ENCODE measurements at regions not wholly inside any gene's neighbourhood (a gene's known extent, or its start where the extent isn't known, plus 50 kb on each side); places are given as distances from the start of the nearest gene placed in this dataset.

DNA sequence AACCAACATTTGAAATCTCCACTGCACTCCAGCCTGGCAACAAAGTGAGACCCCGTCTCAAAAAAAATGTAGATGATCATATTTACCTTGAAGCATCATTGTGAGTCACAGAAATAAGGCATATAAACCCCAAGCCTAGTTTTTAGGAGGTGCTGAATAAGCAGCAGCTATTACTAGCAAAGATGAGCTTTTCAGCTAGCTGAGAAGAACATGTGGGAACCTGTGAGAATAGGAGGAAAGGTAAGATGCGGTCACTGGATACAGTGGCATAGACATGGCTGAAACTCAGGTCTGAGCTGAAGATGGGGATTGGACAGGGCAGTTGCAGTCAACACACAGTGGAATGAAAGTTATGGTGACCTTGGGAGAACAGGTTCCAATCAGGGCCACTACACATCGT is 284.3 kb upstream of the IRAK1BP1 start:
- no peaks in the 10 kb centered on the region for H3K36me3 ChIP-seq (ENCODE audit: control insufficient read depth in 1 of 2, insufficient read depth in 2 of 2, low read length in 2 of 2)
- no peaks in the 10 kb centered on the region for H3K9me2 ChIP-seq (ENCODE audit: insufficient read depth)
- H3K79me2 ChIP-seq (ENCODE audit: insufficient read depth, low read length), result no peaks in the 10 kb centered on the region
- ChIA-PET POLR2A (no interaction called here), RAD21 (ENCODE audit: low non-redundant PET in 1 of 2, low total read pairs in 2 of 2, uncharacterized antibody in 2 of 2, unreplicated experiment in 2 of 2) (no interaction called here), CTCF (no interaction called here)
- intact Hi-C loops (cut with micrococcal nuclease), result no loop called here
- H3K4me1 ChIP-seq (ENCODE audit: control insufficient read depth in 1 of 2, insufficient read depth in 2 of 2, low read length in 2 of 2), result no peaks in the 10 kb centered on the region
- TF ChIP-seq ZFX (IDR thresholded peaks at IDR 0.05) (no peak), RAD21 (IDR thresholded peaks at IDR 0.05; ENCODE audit: low read depth) (no peak), SP1 (IDR thresholded peaks at IDR 0.05; ENCODE audit: low read depth) (no peak), MAX (IDR thresholded peaks at IDR 0.05) (no peak), ZNF274 (IDR thresholded peaks at IDR 0.05; ENCODE audit: low read depth, low read length) (no peak), YY1 (IDR thresholded peaks at IDR 0.05; ENCODE audit: extremely low read depth, insufficient replicate concordance, low read depth, low read length) (no peak), EGR1 (IDR thresholded peaks at IDR 0.05; ENCODE audit: low read depth) (no peak), SRF (IDR thresholded peaks at IDR 0.05; ENCODE audit: low read depth) (no peak), CBX3 (IDR thresholded peaks at IDR 0.05; ENCODE audit: low read depth) (no peak), CEBPB (IDR thresholded peaks at IDR 0.05; ENCODE audit: low read depth) (no peak), ATF3 (IDR thresholded peaks at IDR 0.05) (no peak), ELF1 (IDR thresholded peaks at IDR 0.05; ENCODE audit: borderline replicate concordance, low read depth) (no peak), EZH2 (IDR thresholded peaks at IDR 0.05) (no peak), POLR2AphosphoS5 (IDR thresholded peaks at IDR 0.05; ENCODE audit: low read depth, low read length) (no peak), POLR2A (IDR thresholded peaks at IDR 0.05; ENCODE audit: borderline replicate concordance, extremely low read depth, insufficient read depth, insufficient read length) (no peak), SIN3A (IDR thresholded peaks at IDR 0.05; ENCODE audit: low read depth) (no peak)
- TF ChIP-seq, protein P1, sequence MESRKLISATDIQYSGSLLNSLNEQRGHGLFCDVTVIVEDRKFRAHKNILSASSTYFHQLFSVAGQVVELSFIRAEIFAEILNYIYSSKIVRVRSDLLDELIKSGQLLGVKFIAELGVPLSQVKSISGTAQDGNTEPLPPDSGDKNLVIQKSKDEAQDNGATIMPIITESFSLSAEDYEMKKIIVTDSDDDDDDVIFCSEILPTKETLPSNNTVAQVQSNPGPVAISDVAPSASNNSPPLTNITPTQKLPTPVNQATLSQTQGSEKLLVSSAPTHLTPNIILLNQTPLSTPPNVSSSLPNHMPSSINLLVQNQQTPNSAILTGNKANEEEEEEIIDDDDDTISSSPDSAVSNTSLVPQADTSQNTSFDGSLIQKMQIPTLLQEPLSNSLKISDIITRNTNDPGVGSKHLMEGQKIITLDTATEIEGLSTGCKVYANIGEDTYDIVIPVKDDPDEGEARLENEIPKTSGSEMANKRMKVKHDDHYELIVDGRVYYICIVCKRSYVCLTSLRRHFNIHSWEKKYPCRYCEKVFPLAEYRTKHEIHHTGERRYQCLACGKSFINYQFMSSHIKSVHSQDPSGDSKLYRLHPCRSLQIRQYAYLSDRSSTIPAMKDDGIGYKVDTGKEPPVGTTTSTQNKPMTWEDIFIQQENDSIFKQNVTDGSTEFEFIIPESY (IDR thresholded peaks at IDR 0.05; ENCODE audit: extremely low read depth, insufficient replicate concordance, low read length), result no peak
- TF ChIP-seq, protein P2, sequence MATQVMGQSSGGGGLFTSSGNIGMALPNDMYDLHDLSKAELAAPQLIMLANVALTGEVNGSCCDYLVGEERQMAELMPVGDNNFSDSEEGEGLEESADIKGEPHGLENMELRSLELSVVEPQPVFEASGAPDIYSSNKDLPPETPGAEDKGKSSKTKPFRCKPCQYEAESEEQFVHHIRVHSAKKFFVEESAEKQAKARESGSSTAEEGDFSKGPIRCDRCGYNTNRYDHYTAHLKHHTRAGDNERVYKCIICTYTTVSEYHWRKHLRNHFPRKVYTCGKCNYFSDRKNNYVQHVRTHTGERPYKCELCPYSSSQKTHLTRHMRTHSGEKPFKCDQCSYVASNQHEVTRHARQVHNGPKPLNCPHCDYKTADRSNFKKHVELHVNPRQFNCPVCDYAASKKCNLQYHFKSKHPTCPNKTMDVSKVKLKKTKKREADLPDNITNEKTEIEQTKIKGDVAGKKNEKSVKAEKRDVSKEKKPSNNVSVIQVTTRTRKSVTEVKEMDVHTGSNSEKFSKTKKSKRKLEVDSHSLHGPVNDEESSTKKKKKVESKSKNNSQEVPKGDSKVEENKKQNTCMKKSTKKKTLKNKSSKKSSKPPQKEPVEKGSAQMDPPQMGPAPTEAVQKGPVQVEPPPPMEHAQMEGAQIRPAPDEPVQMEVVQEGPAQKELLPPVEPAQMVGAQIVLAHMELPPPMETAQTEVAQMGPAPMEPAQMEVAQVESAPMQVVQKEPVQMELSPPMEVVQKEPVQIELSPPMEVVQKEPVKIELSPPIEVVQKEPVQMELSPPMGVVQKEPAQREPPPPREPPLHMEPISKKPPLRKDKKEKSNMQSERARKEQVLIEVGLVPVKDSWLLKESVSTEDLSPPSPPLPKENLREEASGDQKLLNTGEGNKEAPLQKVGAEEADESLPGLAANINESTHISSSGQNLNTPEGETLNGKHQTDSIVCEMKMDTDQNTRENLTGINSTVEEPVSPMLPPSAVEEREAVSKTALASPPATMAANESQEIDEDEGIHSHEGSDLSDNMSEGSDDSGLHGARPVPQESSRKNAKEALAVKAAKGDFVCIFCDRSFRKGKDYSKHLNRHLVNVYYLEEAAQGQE (IDR thresholded peaks at IDR 0.05; ENCODE audit: low read depth), result no peak
- H3K9ac ChIP-seq (ENCODE audit: low read length), result no peak overlapping the region
- no peaks in the 10 kb centered on the region for H3K9me3 ChIP-seq (ENCODE audit: control insufficient read depth in 1 of 2, insufficient read depth in 1 of 2, low read depth in 1 of 2, low read length in 2 of 2)
- no peak overlapping the region for H3K4me2 ChIP-seq (ENCODE audit: low read length)
- H3K4me3 ChIP-seq (replicated peaks in 1 of 2; ENCODE audit: low read depth in 1 of 2, low read length in 2 of 2), result no peak overlapping the region
- no peaks in the 10 kb centered on the region for H4K20me1 ChIP-seq (ENCODE audit: insufficient read depth)
- no peaks in the 10 kb centered on the region for H3K27me3 ChIP-seq (ENCODE audit: insufficient read depth, low read length)
- ATAC-seq (no peak), DNase-seq (ENCODE audit: low read depth, low spot score) (no peak)
- H2AFZ ChIP-seq (ENCODE audit: low read depth, low read length, poor library complexity, severe bottlenecking), result no peak overlapping the region
- BruUV-seq (replicated peaks), result no TSS peak
- no peak overlapping the region for H3K27ac ChIP-seq (ENCODE audit: low read depth, low read length)
